GM18511 (cell line): ENCODE measurements at regions not wholly inside any gene's neighbourhood (a gene's known extent, or its start where the extent isn't known, plus 50 kb on each side); places are given as distances from the start of the nearest gene placed in this dataset.

Source experiments
- ATAC-seq: cut with Tn5 transposase; IDR thresholded peaks from one replicate; pipeline ENCODE4 v1.9.1; 2021; ENCODE audit warnings: mild to moderate bottlenecking, moderate library complexity; ENCODE audit not compliant: unreplicated experiment

DNA sequence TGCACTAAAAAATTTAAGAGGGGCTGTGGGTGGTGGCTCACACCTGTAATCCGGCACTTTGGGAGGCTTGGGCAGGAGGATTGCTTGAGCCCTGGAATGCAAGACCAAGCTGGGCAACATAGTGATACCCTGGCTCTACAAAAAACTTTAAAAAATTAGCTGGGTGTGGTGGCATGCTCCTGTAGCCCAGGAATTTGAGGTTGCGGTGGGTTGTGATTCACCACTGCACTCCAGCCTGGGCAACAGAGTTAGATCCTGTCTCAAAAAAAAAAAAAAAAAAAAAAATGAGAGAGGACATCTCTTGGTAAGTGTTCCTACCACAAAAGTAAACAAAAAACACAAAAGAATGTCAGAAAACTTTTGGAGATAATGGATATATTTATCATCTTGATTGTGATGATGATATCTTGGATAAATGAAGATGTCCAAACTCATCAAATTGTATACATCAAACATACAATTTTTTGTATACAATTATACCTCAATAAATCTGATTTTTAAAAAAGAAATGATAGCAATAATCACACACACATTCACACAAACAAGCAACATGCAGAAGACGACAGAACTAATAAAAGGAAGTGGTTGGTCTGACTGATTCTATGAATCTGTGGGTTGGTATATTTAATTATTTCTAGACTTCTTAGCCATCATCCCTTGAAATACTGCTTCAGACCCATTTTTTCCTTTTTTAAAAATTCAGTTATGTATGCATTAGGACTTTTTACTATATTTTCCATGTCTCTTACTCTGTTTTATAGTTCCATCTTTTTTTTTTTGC lies 465.9 kb downstream of the PLA2G4A start:
- ATAC-seq: no peak

DNA sequence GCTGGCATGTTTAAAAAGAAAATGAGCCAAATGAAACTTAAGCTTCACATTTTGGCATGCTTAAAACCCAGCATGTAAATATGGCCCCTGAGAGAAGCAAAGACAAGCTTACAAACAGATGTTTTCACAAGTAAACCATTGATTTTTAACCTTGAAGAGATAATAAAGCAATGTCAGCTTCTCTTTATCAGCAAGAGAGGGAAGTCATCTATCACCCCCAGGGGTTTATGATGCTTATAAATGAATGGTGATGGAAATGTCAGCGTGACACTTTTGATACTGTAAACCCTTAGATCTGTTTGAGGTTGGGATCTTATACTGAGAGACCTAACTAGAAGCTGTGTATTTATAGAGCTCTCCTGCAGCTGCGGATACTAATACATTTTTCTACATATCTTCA lies 471.3 kb downstream of the PLA2G4A start:
- no peak for ATAC-seq

DNA sequence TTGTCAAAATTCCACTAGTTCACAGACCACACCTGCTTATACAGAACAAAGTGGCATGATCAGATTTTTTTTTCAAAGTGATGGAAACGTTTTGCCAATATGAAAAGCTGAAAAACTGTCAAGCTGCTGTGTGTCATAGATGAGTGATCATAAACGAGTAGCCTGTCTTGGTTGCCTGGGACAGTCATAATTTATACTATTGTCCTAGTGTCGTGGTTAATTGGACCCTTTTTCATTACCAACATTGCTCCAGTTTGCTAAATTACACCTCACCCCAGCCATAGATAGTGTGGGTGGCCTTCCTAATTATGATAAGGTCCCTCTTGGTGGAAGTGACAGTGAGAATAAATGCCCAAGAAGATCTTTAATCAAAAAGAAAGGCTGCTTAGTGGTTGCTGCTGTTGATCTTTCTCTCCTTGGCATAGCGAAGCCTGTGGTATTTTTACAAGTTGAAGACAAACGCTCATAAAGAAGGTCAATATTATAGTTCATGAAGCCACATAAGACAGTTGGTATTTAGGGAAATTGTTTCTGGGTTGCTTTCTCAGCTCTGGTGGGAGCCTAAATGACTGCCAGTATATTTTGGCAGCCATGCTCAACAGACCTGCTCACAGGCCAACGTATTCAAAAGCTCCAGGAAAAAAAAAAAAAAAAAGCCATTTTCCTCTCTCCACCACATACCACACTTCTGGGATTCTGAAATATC lies 478.1 kb downstream of the PLA2G4A start:
- no peak for ATAC-seq

DNA sequence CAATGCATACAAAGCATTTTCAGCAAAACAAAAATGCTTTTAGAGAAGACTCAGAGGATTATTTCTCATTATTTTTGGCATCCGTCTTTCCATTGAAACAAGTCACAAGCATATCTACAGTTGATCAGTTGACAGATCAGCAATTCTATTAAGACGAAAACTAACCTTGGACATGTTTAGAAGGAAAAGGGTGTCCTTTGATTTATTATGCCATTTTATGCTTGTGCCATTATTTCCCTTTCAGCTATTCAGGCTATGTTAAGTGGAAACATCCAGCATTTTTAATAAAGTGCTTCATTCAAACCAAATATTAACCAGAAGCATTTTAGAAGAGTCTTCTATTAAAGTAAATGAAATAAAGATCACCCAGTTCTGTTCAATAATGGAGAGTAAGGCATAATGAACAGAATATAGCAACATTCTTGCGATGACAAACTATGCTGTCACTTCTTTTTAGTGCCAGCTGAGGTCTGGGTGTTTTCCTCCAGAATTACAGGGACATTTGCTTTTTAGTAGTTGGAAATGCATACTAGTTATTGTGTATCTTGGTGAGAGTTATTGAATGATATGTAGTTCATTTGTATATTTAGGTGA lies 481.4 kb downstream of the PLA2G4A start:
- ATAC-seq: no peak

DNA sequence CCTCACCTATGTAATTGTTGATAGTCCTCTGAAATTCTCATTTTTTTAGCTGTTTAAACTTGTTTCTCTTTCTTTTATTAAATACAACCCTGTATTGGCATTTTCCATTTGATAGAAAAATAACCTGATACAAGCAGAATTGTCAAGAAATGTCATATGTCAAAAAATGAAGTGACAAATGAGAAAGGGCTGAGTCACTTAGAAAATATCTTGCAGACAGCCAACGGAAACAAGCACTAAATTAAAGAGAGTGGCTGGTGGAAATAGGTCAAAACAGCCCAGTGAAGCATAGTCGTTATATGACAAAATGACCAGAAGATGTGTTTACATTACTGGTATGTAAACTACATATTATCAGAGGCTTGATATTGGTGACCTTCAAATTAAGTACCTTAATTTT lies 484.4 kb downstream of the PLA2G4A start:
- no peak for ATAC-seq

DNA sequence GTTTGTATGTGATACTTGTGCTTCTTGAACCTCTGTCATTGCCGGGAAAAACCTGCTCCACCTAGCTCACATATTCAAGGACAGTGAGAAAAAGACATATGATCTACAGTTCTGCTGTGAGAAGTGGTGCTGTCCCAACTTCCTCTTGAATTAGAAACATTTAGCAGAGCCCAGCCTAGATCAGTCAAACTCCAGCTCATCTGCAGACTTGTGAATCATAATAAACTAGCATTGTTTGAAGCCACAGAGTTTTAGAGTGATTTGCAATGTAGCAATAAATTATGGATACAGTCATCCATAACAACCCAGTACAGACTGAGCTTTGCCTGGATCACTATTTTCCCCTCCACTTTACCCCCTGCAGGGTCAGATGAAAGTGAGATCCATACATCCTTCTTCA lies 497.8 kb downstream of the PLA2G4A start:
- no peak for ATAC-seq

DNA sequence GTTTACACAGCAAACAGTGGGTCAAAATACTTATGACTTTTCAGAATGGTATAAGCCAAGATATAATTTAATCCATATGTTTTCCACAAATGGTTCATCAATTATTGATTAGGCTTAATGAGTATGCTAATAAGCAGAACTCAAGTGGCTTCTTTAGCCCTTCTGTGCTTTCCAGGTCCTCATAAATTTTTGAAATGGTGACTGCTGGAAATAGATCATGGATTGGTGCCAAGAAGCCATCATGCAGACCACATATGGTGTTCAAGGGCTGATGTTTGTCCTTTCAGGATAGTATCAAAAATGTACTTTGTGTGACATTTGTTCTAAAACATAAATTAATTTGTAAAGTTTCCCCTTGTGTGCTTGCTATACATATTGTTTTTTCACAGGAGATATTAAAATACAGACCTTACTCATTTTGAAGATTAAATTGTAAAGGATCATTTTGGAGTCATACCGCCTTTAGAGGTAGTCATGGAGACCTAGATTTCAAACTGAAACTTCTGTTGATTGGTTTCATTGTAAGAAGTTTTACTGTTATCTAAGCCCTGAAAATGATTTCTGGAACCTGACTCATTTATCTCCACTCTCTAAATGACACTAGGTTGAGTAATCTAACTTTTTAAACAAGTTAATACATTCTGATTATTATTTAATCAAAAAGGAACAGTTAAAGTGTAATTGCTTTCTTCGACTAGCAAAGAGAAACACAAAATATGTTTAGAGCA lies 507.9 kb downstream of the PLA2G4A start:
- no peak for ATAC-seq

DNA sequence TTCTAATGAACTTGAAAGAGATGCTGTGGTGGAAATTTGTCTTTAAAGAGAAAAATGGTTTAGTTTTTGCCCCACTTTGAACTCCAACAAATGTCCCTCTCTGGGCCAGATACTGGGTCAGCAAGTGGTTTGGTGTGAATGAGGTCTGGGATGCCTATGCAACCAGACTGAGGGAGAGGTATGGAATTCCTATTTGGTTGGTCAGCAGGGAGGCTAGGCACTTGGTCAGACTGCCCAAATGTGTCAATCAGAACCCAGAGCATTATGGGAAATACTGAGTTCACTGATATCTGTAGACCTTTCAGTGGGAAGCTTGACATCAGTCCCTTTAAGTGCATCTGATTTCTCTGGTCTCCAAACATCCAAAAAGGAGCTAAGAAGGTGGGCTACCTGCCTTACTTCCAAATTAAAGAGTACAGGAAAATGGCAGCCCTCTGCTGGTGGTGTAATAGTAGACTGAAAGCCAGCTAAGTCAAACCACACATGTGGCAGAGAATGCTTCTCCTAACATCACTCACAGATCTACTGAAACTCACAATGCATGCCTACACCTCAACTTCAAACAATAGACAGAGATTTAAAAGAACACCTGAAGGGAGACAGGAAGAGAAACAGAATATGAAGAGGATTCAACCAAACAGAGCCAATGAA lies 510.1 kb downstream of the PLA2G4A start:
- ATAC-seq: no peak

DNA sequence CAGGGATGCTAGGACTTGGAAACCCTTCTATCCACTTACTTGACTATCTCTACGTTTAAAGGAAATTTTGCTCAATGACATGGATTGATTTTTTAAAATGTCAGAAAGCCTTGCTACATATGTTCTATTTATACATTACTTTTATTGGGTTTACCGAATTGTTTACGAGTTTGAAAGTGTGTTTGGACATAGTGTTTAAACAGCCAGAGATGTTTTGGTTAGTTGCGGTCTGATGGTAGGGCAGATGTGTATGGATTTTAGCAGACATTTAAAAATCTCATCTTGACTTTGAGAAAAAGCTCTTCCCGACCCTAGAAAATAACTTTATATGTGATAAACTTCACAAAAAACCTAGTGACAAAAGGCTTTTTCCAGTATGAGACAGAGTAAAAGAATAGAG lies 513.7 kb downstream of the PLA2G4A start:
- no peak for ATAC-seq

DNA sequence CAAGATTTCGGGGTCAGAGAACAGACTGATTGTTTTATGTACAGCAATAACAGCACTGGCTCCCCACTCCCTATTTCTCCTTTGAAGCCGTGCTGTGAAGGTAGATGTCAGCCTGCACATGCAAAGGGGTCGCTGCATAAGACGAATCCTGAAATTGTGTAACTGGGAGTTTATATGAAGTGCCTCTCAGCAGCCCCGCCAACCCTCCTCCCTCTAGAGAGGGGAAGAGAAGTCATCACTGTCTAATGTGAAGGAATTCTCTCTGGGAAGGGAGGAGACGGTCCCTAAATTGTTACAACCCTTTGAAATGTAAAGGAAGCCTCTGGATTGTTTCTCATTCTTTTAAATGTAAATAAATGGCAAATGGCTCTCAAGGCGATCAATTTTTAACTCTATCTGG lies 545.3 kb downstream of the PLA2G4A start:
- ATAC-seq: no peak

DNA sequence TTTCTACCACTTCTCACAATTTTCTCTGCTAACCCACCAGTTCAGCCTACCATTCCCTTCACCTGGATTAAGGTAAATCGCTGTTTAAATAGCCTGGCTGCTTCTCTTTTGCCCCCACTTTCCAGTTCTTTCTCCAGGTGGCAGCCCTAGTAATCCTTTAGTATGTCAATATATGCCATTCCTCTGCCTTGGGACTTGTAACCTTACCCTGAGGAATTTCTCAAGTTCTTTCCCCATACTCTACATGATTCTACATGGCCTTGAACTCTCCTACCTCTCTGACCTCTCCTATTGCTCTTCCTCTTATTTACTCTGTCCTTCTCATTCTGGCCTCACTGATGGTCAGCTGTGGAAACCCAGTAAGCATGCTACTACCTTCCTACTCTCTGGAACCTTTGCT lies 546.0 kb downstream of the PLA2G4A start:
- ATAC-seq: no peak

DNA sequence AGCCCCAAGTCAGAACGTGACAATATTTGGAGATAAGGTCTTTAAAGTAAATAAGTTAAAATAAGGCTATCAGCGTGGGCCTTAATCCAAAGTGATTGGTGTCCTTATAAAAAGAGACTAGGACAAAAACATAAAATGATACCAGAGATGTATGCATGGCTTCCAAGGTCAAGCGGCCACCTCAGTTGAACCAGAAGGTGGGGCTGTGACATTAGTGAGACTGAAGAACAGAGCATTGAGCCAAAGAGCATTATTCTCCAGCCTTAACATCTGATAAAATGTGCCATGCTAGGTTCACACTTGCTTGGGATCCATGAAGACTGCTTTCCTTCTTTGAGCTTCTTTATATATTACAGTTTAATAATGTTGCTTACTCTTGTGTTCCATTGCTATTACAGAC lies 554.6 kb downstream of the PLA2G4A start:
- no peak for ATAC-seq

DNA sequence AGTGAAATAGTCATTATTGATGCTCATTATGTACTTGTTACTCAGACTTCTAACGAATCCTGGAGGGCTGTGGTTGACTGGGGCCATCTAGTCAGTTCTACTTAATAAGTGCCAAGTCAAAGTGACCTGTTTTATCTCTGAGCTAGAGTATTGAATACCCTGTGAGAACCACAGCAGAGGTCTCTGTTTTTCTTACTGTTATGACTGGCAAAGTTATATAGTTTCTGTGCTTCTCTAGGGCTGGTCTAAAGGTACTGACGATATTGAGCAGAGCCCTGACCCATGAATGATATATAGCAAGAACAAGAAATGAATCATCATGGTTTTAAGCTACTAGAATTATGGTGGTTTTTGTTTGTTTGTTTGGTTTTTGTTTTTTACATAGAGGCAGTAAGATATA lies 555.8 kb downstream of the PLA2G4A start:
- no peak for ATAC-seq

DNA sequence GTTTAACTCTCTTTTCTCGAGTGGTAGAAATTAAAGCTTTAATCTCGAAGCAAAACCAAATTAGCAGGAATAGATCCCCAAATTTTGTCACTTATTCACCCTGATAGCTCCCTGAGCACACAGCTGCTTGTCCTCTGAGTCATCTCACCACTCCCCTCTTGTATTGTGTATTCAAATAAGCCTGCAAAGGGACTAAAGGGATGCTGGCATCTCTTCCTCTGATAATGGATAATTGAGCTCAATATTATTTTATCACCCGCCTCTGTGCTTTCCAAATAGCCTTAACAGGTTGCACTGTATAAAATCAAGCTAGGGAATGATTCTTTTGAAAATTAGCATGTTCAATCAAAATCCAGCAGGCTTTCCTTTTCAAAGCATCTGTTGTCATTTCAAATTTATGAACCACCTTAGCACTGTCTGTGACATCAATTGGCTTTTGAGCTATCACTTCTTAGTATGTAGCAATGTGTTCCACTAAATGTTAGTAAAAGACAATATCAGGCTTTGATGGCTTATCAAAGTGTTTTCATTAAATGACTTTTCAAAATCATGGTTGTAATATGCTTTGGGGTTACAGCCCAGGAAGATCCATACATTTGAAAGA lies 561.6 kb downstream of the PLA2G4A start:
- no peak for ATAC-seq

DNA sequence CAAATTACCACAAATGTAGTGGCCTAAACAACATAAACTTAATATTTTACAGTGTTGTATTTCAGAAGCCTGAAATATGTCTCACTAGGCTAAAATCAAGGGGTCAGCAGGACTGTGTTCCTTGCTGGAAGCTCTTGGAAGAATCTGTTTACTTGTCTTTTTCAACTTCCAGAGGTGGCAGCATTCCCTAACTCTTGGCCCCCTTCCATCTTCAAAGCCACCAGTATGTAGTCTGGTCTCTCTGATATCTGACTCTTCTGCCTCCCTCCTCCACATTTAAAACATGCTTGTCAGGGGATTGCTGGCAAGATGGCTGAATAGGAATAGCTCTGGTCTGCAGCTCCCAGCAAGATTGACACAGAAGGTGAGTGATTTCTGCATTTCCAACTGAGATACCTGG lies 567.5 kb downstream of the PLA2G4A start:
- no peak for ATAC-seq

DNA sequence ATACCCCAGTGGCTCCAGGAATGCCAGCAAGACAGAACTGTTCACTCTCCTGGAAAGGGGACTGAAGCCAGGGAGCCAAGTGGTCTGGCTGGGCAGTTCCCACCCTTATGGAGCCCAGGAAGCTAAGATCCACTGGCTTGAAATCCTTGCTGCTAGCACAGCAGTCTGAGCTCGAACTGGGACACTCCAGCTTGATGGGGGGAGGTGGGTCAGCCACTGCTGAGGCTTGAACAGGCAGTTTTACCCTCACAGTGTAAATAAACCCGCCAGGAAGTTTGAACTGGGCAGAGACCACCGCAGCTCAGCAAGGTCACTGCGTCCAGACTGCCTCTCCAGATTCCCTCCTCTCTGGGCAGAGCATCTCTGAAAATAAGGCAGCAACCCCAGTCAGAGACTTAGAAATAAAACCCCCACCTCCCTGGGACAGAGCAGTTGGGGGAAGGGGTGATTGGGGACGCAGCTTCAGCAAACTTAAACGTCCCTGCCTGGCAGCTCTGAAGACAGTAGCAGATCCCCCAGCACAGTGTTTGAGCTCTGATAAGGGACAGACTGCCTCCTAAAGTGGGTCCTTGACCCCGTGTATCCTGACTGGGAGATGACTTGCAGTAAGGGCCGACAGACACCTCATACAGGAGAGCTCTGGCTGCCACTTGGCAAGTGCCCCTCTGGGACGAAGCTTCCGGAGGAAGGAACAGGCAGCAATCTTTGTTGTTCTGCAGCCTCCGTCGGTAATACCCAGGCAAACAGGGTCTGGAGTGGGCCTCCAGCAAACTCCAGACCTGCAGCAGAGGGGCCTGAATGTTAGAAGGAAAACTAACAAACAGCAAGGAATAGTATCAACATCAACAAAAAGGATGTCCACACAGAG lies 568.4 kb downstream of the PLA2G4A start:
- ATAC-seq: no peak

DNA sequence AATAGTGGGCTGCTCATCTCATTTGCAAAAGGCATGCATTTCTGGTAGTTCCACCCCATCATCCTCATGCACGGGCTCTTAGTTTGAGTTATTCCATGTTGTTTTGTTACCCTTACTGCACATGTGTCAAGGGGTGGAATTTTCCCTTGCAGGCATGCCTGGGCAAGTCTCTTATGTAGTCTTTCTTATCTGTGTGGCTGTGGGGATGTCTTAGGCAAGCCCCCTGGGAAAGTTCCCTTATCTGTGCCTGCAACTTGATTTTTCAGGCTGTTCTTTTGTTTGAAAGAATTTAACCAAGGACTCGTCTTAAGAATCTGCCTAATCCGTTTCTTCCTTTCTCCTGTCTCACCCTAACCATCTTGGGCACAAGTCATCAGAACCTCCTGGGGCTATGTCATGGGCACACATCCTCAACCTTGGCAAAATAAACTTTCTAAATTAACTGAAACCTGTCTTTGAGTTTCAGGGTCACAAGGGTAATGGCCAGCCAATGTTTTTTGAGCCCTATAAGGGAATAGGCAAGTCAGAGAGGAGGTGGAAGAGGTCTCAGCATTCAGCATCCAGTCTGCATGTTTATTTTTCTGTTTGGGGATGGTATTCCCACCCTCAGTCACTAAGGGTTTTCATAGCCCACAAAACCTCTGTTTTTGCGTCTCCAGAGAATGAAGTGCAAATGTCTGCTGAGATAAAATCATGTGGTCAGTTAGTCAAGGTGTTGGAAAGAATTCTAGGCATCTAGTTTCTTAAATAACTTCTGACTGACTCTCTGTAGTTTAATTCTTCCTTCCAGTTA lies 579.7 kb downstream of the PLA2G4A start:
- no peak for ATAC-seq

DNA sequence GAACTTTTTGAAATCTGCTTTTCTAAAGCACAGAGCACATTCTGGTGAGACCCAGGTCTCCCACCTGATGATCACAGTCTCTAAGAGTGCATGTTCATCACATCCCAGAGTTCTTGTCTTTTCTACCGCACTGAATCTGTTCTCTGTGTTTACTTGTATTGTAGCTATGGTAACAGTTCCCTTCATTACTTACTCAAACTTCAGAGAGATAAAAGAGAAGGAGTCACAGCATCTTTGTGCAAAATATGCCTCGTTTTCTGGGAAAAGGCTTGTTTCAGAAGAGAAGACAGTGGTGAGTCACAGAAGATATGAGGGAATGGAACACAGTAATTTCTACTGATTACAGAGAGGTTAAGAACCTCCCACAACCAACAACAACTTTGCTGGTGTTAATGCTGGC lies 580.6 kb downstream of the PLA2G4A start:
- ATAC-seq: no peak

DNA sequence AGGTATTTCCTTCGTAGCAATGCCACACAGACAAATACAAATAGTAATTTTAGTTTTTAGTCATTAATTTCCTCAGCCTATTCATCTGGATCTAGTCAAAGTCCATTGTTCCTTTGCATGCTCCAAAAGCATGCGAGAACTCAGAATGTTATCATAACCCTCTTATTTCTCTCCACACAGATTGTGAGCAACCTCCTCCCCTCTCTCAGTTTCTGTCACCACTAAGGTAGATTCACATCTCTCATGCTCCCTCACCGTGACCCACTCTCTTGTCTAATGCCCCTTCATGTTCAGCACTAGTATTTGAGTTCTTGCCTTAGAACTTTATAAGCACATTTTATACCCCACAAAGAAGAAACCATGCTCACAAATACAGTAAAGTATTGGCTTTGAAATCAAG lies 582.4 kb downstream of the PLA2G4A start:
- no peak for ATAC-seq
